Activated T-cell treated with anti-CD3 and anti-CD28 coated beads for 24 hours (primary cell): ENCODE measurements at regions not wholly inside any gene's neighbourhood (a gene's known extent, or its start where the extent isn't known, plus 50 kb on each side); places are given as distances from the start of the nearest gene placed in this dataset.

Source experiments
- DNase-seq: peaks from one replicate; pipeline ENCODE4 v3.0.0-alpha.2; 2020; ENCODE audit warnings: low read depth

GRCh38 chr12:90311561-90311960 is 602.9 kb upstream of the ATP2B1 start:
- DNase-seq, result no peak

- no peak for DNase-seq
These were observed 596.7 kb upstream of the ATP2B1 start for GRCh38 chr12:90305379-90305778.

DNA sequence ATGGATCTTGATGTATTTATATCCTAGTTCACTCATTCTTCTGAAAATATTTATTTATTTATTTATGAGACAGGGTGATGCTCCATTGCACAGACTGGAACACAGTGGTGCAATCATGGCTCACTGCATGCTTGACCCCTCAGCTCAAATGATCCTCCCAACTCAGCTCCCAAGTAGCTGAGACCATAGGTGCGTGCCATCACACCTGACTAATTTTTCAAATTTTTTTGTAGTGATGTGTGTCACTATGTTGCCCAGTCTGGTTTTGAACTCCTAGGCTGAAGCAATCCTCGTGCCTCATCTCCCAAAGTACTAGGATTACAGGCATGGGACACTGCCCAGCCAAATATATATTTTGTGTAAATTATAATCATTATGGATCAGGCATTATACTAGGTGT is 595.6 kb upstream of the ATP2B1 start:
- DNase-seq, result no peak

- no peak for DNase-seq
These were observed 595.1 kb upstream of the ATP2B1 start for GRCh38 chr12:90303771-90304170.

- DNase-seq, result no peak
These were observed 593.0 kb upstream of the ATP2B1 start for GRCh38 chr12:90301561-90302133.

GRCh38 chr12:90301095-90301494 is 592.5 kb upstream of the ATP2B1 start:
- DNase-seq, result no peak

DNA sequence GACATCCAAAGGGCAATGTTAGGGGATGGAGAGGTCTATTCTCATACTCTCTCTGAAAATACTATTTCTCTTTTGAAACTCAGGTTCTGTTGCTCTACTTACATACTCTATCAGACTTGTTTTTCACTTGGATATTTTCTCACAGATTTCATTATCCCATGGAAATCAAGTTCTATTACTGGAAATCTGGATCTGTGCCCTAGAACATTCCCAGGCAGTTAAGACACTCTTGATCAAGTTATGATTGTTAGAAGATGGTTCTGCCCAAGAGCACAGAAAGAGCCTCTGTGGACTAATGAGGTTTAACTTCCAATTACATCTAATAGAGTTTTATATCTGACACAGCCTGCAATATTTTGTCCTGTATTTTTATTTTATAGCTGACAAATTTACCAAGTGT is 591.0 kb upstream of the ATP2B1 start:
- DNase-seq, result no peak

- DNase-seq, result no peak
These were observed 590.5 kb upstream of the ATP2B1 start for GRCh38 chr12:90299121-90299520.

DNA sequence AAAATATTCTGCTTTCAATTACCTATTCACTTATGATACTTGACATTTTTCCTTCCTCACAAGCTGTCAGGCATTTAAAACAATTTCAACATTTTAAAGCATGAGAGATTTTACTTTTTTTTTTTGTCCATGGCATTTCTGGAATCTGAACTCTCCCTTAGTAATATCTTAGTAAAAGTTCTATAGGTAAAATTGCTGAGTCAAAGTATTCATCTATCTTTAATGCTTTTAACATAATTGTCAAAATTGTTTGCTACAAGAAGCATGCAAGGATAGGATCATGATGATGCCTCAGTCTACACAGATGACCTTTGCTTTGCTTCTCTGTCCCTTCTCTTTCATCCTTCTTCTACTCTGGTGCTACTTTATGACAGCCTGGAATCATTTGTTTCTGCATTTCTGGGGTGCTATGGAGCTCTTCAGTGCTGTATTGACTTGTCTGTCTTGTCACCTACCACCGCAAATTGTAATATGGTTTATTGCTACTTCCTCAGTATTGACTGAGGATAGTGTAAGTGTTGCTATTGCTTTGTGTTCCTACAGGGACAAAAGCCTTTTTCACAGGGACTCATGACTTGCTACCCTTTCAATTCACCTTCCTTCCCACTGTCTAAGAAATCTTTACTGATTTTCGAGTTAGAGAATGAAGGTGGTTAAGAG is 589.8 kb upstream of the ATP2B1 start:
- no peak for DNase-seq

- no peak for DNase-seq
These were observed 587.2 kb upstream of the ATP2B1 start for GRCh38 chr12:90295858-90296257.

- no peak for DNase-seq
These were observed 583.5 kb upstream of the ATP2B1 start for GRCh38 chr12:90292183-90292582.

GRCh38 chr12:90290980-90291975 is 582.6 kb upstream of the ATP2B1 start:
- no peak for DNase-seq

DNA sequence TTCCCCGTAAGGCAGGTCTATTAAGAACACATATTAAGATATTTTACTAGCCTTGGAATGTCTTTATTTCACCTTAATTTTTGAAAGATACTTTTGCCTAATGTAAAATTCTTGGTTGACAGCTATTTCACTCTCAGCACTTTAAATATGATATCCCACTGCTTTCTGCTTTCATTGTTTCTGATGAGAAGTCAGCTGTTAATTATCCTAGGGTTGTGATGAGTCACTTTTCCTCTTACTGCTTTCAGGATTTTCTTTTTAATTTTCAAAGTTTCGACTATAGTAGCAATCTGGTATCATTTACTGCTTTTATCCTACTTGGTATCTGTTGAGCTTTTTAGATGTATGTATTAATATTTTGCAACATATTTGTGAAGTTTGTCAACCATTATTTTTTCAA is 578.9 kb upstream of the ATP2B1 start:
- DNase-seq, result no peak

DNA sequence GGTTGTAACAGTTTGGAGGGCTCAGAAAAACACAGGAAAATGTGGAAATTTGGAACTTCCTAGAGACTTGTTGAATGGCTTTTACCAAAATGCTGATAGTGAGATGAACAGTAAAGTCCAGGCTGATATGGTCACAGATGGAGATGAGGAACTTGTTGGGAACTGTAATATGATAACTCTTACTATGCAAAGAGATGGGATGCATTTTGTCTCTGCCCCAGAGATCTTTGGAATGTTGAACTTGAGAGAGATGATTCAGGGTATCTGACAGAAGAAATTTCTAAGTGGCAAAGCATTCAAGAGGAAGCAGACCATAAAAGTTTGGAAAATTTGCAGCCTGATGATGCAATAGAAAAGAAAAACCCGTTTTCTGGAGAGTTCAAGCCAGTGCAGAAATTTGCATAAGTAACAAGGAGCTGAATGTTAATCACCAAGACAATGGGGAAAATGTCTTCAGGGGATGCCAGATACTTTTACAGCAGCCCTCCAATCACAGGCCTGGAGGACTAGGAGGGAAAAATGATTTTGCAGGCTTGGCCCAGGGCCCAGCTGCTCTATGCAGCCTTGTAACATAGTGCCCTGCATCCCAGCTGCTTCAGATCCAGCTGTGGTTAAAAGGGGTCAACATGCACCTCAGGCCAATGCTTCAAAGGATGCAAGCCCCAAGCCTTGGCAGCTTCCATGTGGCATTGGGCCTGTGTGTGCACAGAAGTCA is 572.7 kb upstream of the ATP2B1 start:
- no peak for DNase-seq

GRCh38 chr12:90280564-90281058 is 572.0 kb upstream of the ATP2B1 start:
- peak; percentile 23 for DNase-seq

DNA sequence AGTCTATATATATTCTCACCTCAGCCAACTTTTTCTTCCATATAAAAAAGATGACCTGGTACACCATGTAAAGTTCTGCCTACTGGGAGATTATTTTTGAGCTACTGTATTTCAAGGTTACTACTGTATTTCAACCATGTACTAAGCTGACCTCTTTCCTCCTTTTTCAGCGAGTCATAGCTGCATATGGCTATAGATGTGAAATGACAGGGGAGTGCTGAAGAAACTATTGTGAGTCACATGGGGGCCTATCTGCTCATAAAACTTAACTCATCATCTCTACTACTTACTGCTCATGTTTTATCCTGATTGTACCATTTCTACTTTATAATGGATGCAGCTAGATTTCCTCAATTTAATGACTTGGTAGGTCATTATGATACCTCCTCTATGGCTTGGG is 571.4 kb upstream of the ATP2B1 start:
- DNase-seq, result no peak

- DNase-seq, result no peak
These were observed 566.5 kb upstream of the ATP2B1 start for GRCh38 chr12:90275088-90275487.

GRCh38 chr12:90274407-90274806 is 565.8 kb upstream of the ATP2B1 start:
- DNase-seq, result no peak

- no peak for DNase-seq
These were observed 559.9 kb upstream of the ATP2B1 start for GRCh38 chr12:90268574-90268973.

DNA sequence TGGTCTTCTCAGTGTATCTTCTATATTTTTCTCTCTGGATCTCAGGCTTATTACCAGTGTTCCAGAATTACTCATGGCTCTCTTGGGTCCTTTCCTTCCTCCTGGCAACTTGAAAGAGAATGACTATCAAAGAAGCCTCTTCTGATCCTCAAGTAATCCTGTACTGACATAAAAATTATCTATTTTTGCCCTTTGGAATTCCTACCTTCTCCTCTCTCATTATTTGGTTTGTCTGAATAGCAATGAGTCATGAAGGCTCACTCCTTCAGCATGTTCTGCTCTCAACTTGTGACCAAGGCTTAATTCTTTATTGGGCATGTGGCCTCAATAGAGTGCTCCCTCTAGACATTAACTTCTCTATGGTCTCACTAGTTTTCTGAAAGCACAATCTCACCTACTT is 553.6 kb upstream of the ATP2B1 start:
- DNase-seq, result no peak

DNA sequence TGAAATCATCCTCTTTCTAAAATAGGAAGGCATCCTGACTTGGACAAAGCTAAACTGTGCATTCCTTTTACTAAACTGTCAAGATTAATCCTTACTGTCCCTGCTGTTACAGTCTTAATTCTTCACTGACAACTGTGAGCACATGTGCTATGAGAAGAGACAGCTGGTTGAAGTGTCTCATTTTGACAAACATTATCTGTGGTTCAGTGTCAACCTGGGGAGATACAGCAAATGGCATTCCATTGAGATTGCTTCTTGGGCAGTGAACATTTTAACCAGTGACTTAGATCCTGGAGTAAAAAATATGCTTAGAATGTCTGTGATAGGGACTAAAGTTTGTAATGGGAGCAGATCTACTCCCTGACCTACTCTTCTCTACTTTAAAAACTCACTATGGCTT is 552.6 kb upstream of the ATP2B1 start:
- DNase-seq, result no peak

DNA sequence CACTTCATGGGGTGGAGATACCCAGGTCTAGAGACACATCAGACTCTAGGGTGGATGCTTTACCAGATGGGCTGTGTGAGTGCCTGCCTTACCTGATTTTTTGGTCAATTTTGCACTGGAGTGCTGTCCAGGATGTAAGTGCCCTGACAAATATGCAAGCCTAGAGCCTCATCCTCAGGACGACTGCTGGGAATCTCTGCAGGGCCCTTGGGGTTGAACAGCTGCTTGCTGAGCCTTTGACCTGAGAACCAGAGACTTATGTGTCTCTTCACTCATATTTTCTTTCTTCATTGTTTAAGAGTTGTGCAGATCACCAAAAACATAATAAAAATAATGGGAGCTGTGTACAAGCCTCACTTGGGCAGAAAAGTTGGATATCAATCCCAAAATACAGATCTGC is 551.5 kb upstream of the ATP2B1 start:
- DNase-seq, result no peak
